ENCODE measurements at regions not wholly inside any gene's neighbourhood (a gene's known extent, or its start where the extent isn't known, plus 50 kb on each side); places are given as distances from the start of the nearest gene placed in this dataset.

DNA sequence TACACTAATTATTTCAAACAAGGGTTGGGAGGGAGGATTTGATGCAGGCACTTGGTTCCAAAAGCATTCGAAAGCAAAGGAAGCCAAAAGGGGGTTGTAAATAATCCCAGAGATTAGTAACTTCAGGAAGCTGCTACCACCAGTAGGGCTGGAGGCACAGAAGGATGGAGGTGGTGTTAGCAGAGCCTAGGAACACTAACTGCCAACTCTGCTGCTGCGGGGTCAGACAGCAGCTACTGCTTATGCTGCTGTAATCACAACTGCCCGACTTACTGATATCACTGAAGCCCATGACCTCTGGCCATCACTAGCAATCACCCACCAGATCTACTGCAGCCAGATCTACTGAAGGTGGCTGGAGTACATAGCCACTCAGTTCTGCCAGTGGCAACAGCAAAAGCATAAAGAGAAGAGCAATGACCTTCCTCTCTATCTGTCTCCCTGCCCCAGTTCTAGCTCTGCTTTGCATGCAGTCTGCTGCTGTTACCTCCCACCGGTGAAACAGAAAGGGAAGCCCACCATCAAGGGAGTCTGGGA lies 408.5 kb downstream of the PLPP3 start:
- TF ChIP-seq, protein P1, sequence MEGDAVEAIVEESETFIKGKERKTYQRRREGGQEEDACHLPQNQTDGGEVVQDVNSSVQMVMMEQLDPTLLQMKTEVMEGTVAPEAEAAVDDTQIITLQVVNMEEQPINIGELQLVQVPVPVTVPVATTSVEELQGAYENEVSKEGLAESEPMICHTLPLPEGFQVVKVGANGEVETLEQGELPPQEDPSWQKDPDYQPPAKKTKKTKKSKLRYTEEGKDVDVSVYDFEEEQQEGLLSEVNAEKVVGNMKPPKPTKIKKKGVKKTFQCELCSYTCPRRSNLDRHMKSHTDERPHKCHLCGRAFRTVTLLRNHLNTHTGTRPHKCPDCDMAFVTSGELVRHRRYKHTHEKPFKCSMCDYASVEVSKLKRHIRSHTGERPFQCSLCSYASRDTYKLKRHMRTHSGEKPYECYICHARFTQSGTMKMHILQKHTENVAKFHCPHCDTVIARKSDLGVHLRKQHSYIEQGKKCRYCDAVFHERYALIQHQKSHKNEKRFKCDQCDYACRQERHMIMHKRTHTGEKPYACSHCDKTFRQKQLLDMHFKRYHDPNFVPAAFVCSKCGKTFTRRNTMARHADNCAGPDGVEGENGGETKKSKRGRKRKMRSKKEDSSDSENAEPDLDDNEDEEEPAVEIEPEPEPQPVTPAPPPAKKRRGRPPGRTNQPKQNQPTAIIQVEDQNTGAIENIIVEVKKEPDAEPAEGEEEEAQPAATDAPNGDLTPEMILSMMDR (IDR thresholded peaks at IDR 0.05), result no peak
- no peak for TF ChIP-seq ZFX (IDR thresholded peaks at IDR 0.05; ENCODE audit: borderline replicate concordance)

Measured in 22Rv1 (cell line).